Cardiac muscle cell (in vitro differentiated cells and primary cell): ENCODE measurements at regions not wholly inside any gene's neighbourhood (a gene's known extent, or its start where the extent isn't known, plus 50 kb on each side); places are given as distances from the start of the nearest gene placed in this dataset.

ENCODE experiments used
- DNase-seq, 2 donors: peaks; one replicate each; pipeline versions ENCODE4 v3.0.0 to v3.0.0-alpha.2; 2010 to 2017; ENCODE audit warnings: low read depth in 1 of 2, low spot score in 1 of 2
- H3K27ac ChIP-seq: fragments of 200-600 bp; sonication (generic); 2 replicates; pipeline ENCODE4 v1.5.1; 2016
- H3K27me3 ChIP-seq: fragments of 200-600 bp; sonication (generic); 2 replicates; pipeline ENCODE4 v1.6.0; 2016; ENCODE audit warnings: control low read depth
- H3K36me3 ChIP-seq: fragments of 200-600 bp; sonication (generic); 2 replicates; pipeline ENCODE4 v1.5.1; 2016; ENCODE audit warnings: control low read depth
- H3K4me1 ChIP-seq: fragments of 200-600 bp; sonication (generic); 2 replicates; pipeline ENCODE4 v1.8.1; 2017; ENCODE audit warnings: low read depth, mild to moderate bottlenecking, mixed run types
- H3K4me3 ChIP-seq: fragments of 200-600 bp; sonication (generic); 2 replicates; pipeline ENCODE4 v1.5.1; 2016; ENCODE audit warnings: mild to moderate bottlenecking
- H3K9me3 ChIP-seq: fragments of 200-600 bp; sonication (generic); 2 replicates; pipeline ENCODE4 v1.5.1; 2017; ENCODE audit warnings: low read depth, mild to moderate bottlenecking, control low read depth
- CTCF ChIP-seq: IDR thresholded peaks from 2 replicates; pipeline ENCODE4 v1.5.1; 2012; ENCODE audit warnings: low read depth, mild to moderate bottlenecking, low read length

DNA sequence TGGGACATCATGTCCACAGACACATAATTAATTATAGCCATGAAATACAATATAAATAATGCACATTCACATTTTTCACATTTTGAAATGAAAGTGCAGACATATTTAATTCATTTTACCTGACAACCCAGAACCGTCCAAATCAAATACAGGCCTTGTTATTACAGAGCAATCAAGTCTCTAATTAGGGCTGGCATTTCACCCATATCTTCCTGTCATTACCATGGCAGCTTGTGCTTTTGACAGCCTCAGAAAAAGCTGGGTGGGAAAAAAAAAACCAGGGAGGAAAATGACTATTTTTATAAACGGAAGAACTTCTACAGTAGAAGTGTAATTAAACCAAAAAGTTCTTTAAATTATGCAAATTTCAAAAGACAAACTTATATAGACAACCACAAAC, 436.4 kb downstream of the FBXO15 start:
- H3K4me3 ChIP-seq: no peak overlapping the region
- H3K27me3 ChIP-seq: no peaks in the 10 kb centered on the region
- no peaks in the 10 kb centered on the region for H3K36me3 ChIP-seq
- peaks cover 4% of the 10 kb centered on the region for H3K4me1 ChIP-seq
- DNase-seq: no peak
- H3K9me3 ChIP-seq: no peaks in the 10 kb centered on the region
- no peak overlapping the region for H3K27ac ChIP-seq
- no peak for TF ChIP-seq CTCF

DNA sequence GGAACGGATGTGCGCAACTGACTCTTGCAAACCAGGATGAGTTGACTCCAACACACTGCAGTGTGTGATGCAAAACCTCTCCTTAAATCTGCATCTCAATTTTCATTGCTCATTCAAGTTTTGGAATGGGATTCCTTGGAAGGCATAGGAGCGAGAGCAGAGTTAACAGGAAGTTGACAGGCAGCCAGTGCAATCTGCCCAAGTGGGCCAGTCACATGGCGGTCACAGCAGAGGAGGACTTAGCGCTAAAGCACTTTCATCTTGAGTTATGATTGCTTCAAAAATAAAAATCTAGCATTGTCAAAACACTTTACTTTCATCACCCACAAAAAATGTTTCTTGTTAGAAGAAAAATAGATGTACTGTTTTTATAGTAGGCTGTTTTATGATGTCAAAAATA, 439.0 kb downstream of the FBXO15 start:
- Histone ChIP-seq H3K4me1 (no peaks in the 10 kb centered on the region), H3K4me3 (no peak overlapping the region), H3K36me3 (no peaks in the 10 kb centered on the region), H3K27me3 (no peaks in the 10 kb centered on the region), H3K9me3 (no peaks in the 10 kb centered on the region), H3K27ac (no peak overlapping the region)
- TF ChIP-seq CTCF: no peak
- no peak for DNase-seq

- no peak for DNase-seq
- no peak for TF ChIP-seq CTCF
Observed at GRCh38 chr18:73707035-73707434, 440.6 kb downstream of the FBXO15 start.

GRCh38 chr18:73697353-73697752, 450.3 kb downstream of the FBXO15 start:
- Histone ChIP-seq H3K27me3 (no peaks in the 10 kb centered on the region), H3K27ac (no peak overlapping the region), H3K4me3 (no peak overlapping the region), H3K4me1 (peaks cover 4% of the 10 kb centered on the region), H3K9me3 (no peaks in the 10 kb centered on the region), H3K36me3 (no peaks in the 10 kb centered on the region)
- DNase-seq: no peak
- TF ChIP-seq CTCF: no peak

More at GRCh38 chr18:73707035-73707434, 440.6 kb downstream of the FBXO15 start:
- H3K4me3 ChIP-seq: no peak overlapping the region
- H3K9me3 ChIP-seq: no peaks in the 10 kb centered on the region
- no peaks in the 10 kb centered on the region for H3K36me3 ChIP-seq
- no peak overlapping the region for H3K27ac ChIP-seq
- no peaks in the 10 kb centered on the region for H3K27me3 ChIP-seq
- no peaks in the 10 kb centered on the region for H3K4me1 ChIP-seq

DNA sequence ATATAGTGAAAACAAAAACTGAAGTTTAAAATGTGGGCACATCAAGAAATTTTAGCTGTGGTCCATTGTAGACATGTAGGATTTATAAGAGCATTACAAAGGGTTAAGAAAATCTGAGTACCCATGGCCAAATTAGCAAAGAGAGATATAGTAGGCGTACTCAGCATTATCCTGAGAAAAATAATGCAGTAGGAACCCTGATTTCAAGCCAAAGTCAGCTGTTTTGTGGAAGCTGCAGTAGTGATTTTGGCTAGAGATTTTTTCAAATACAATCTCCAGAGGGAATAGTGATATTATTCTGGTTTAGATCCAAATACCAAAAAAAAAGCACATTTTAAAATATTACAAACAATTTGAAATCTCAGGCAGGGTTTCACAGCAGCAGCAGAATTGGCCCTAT, 450.9 kb downstream of the FBXO15 start:
- H3K4me1 ChIP-seq: peaks cover 4% of the 10 kb centered on the region
- no peak overlapping the region for H3K4me3 ChIP-seq
- H3K36me3 ChIP-seq: no peaks in the 10 kb centered on the region
- H3K27ac ChIP-seq: no peak overlapping the region
- no peaks in the 10 kb centered on the region for H3K9me3 ChIP-seq
- no peak for TF ChIP-seq CTCF
- no peaks in the 10 kb centered on the region for H3K27me3 ChIP-seq
- DNase-seq: no peak

GRCh38 chr18:73696171-73696570, 451.5 kb downstream of the FBXO15 start:
- no peaks in the 10 kb centered on the region for H3K27me3 ChIP-seq
- no peaks in the 10 kb centered on the region for H3K9me3 ChIP-seq
- no peaks in the 10 kb centered on the region for H3K36me3 ChIP-seq
- H3K4me1 ChIP-seq: peaks cover 4% of the 10 kb centered on the region
- no peak for DNase-seq
- TF ChIP-seq CTCF: no peak
- no peak overlapping the region for H3K27ac ChIP-seq
- H3K4me3 ChIP-seq: no peak overlapping the region
